ENCODE measurements at regions not wholly inside any gene's neighbourhood (a gene's known extent, or its start where the extent isn't known, plus 50 kb on each side); places are given as distances from the start of the nearest gene placed in this dataset.
A peak's percentile ranks its signal among the peaks of the same experiment; 100 is the strongest.

DNA sequence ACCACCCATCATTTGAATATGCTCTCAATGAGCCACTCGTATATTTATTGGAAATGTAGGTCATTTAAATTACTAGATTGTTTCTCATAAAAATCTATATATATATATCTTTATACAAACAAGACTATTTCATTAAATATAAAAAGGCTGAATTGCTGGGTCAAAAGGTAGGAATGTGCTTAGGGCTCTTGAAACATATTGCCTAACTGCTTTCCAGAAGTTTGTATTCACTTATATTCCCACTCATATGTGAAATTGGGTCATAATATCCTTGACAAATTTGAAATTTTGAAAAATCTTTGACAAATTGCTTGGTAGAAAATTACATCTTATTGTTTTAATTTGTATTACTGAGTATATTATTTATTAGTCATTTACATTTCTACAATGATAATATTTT lies 999.8 kb upstream of the CDH2 start:
- DNase-seq = no peak

- no peak for DNase-seq
These were observed 998.0 kb upstream of the CDH2 start for GRCh38 chr18:29174891-29175290.

GRCh38 chr18:29172756-29173067 lies 995.8 kb upstream of the CDH2 start:
- no peak for DNase-seq

DNA sequence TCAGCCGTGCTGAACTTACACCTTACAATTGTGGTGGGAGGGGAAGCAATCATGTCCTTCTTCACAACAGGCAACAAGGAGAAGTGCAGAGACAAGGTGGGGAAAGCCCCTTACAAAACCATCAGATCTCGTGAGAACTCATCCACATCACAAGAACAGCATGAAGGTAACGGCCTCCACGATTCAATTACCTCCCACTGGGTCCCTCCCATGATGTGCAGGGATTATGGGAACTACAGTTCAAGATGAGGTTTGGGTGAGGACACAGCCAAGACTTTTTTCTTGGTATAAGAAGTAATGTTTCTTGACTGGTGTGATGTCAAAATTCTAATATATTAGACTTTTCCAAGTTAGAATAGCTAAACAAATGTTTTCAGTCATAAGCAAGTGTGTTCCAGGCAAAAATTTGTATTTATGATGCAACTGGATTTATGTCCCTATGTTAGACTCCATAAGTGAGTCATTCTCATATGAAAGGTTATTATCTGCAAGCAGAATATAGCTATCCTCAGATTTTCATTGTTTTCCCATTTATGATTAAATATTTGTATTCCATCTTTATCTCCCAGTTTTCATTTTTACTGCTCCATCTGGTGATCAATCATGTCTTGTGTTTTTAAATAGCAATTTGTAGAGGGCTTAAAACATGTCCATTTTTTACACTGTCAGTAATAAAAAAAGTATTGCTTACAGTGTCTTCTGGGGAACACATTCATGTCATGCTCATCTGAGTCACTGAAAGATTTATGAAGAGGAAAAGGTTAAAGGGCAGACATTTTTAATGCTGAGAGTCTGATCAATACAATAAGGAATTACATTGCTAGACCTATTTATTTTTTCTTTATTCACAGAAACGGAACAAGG lies 995.2 kb upstream of the CDH2 start:
- no peak for DNase-seq

DNA sequence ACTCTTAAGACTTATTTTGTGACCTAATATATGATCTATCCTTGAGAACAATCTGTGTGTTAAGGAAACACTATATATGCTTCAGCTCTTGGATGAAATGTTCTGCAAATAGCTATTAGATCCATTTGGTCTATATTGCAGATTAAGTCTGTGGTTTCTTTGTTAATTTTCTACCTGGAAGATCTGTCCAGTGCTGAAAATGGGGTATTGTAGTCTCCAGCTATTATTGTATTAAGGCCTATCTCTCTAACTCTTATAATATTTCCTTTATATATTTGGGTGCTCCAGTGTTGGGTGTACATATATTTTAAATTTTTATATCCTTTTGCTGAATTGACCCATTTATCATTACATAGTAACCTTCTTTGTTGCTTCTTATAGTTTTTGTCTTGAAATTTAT lies 992.7 kb upstream of the CDH2 start:
- DNase-seq = no peak

DNA sequence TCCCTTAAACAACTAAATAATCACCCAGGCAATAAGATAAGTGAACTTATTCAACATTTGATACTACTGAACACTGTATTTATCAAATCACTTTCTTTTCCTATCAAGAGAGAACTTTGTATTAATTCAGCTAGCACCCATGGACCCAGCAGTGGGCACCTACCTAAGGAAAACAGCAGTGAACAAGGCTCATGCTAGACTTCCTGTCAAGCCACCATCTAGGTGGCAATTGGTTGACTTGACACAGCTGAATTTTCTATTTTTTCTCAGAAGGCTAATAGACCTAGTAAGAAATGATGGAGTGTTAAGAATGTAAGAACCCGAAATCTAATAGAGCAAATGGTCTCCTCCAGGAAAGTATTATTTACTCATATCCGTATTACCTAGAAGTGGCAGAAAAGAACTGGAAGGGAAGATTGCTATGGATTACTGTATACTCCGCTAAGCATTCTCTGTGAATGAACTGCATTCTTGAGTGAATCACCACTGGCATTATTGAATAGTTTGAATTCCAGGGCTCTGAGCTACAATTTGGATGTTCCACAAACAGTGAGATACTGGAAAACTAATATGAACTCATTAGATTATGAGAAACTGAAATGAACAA lies 988.2 kb upstream of the CDH2 start:
- no peak for DNase-seq

DNA sequence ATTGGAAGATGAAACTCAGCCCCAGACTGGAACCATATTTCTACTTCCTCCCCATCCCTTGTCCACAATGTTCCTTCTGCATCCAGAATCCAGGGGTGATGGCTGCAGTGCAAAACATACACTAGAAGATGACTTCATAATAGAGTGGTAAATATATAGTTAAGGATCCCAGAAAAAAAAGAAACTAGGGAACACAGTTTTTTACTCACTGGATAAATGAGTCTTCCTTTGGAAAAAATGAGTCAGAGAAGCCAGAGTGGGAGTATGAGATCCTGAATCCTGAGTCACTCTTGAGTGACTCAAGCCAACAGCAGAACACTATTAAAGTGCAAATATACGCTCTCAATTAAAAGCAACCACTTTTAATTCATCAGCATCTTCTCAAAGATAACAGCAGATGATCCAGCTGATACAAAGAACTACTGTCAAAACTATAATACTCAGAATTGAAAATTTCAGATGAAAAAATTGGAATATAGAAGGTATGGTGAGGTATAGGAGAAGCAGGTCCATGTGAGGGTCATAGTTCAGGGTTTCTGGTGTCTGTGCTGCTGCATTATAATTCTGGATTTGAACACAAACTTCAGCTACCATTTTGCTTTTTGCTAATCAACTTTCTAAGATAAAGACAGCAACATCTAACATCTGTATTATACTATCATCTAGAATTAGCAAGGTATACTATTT lies 987.2 kb upstream of the CDH2 start:
- DNase-seq = no peak

- no peak for DNase-seq
These were observed 986.7 kb upstream of the CDH2 start for GRCh38 chr18:29163596-29163995.

- no peak for DNase-seq
These were observed 984.5 kb upstream of the CDH2 start for GRCh38 chr18:29161429-29161828.

GRCh38 chr18:29160170-29160569 lies 983.2 kb upstream of the CDH2 start:
- DNase-seq = peak; percentile 75

DNA sequence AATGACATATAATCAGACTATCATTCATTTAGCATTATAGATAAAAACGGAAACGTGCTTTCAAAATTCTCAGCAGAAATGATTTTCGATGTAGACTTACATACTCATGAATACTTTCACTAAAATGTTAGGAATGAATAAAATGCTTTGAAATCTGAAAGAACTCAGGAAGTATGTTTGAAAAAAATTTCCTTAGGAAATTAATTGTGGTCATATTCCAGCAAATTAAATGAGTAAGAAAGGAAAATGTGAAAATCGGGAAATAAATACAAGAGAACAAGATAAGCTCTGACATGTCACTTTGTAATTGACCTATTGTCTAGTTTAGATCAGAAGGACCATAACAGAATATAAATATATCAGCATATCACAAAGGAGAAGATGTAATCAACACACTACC lies 981.0 kb upstream of the CDH2 start:
- DNase-seq = no peak

DNA sequence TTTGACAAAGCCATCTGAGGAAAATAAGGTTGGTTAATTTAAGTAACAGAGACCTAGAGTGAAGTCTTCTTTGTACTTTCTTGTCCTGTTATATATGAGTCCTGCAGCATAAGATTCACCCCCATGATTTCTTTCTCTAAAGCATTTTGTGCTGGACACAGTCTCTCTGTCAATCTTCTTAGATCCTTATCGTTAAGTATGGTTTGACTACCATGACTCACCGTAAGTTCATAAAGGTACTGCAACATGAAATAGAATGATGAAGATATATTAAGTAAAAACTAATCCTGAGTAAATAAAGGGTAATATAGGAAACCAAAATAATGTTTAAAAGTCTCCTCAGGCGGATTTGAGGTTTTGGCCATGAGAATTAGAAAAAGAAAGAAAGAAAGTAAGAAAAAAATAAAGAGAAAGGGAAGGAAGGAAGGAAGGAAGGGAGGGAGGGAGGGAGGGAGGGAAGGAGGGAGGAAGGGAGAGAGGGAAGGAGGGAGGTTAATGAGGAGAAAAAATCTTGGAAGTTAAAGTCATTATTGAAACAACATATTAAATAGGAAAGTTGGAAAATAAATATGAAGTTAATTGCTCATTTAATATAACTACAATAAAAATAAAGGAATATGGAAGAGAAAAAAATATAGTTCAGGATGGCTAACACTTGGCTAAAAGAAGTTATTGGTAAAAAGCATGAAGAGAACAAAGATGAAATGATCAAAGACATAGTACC lies 980.3 kb upstream of the CDH2 start:
- no peak for DNase-seq

- peak; percentile 72 for DNase-seq
These were observed 979.6 kb upstream of the CDH2 start for GRCh38 chr18:29156531-29156930.

- peak; percentile 91 for DNase-seq
These were observed 978.1 kb upstream of the CDH2 start for GRCh38 chr18:29154758-29155725.

- DNase-seq = no peak
These were observed 977.3 kb upstream of the CDH2 start for GRCh38 chr18:29154196-29154757.

DNA sequence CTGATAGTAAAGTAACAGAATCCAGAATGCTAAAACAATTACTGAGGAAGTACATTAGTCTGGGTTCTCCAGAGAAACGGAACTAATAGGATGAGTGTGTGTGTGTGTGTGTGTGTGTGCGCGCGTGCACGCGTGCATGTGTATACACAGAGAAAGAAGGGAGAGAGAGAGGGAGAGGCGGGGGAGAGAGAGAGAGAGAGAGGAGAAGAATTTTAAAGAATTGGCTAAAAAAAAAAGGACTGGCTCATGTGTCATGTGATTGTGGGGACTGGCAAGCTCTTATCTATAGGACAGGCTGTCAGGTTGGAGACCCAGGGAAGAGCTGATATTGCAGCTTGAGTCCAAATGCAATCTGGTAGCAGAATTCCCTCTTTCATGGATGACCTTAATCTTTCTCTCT lies 976.2 kb upstream of the CDH2 start:
- no peak for DNase-seq

GRCh38 chr18:29147944-29148343 lies 971.0 kb upstream of the CDH2 start:
- DNase-seq = peak; percentile 76

DNA sequence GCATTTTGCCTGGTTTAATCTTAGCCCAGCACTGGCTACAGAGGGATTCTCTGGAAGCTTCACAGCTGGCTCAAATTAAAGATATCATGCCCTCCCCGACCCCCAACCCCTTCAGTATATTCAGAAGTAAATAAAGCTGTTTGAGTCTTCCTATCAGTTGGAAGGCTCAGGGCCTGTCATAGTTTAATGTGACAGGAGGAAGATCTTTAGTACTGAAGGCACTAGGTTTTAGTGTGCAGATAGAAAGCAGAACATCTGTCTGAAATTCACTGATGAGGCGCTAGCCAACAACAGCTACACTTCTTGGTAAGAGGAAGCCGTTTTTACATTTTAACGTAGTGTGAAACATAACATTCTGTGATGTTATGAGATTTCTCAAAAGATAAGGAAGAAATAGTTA lies 969.1 kb upstream of the CDH2 start:
- no peak for DNase-seq

DNA sequence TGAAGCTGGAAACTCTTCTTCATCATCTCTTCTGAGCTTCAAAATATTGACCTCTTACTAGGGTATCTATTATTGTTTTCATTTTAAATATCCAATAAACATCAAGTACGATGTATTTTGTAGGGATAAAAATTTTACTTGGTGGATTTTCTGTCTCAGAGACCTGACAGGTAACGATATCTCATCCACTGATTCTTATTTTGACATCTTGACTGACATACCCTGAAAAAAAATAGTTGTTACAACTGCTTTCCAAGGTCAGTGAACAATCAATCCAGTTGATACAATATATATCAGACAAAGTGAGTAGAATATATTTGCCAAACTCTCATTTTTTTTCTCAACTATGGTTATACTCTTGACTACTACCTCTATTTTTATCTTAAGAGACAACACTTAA lies 963.7 kb upstream of the CDH2 start:
- DNase-seq = no peak

DNA sequence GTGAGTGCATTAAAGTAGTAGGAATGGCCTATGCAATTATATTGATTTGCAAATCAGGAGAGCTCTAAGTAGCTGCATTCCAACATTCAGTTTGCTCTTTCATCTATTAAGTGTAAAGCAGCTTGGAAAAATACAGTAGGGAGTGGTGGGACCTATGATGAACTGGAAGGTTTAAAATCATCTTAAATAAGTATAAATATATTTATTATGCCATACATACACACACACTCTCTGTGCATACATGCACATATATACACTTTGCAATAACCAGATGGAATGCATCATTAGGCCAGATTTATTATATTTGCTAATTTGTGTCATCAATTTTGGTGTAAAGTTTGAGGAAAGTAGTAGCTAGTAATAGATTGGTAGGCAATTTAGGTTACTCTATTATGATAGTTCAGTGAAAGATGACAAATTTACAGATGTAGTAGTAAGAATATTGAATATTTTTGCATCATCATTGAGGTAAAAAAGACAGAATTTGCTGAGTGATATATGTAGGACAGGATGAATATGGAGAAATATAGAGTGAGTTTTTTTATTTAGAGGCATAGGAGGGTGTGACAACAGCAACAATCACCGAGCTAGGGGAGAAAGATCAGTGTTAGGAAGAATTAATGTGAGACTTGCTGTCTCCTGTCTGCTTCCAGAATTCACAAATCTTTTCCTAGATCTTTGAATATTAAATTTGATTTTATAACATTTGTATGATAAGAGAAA lies 961.0 kb upstream of the CDH2 start:
- DNase-seq = no peak
